SK-N-SH treated with all-trans-retinoic acid at 6 μM for 48 hours (cell line): ENCODE measurements at regions not wholly inside any gene's neighbourhood (a gene's known extent, or its start where the extent isn't known, plus 50 kb on each side); places are given as distances from the start of the nearest gene placed in this dataset.

Experiments
- BACH2 ChIP-seq: fragments of 250-450 bp; sonication (Bioruptor Pico); IDR thresholded peaks from 2 replicates; pipeline ENCODE4 v1.9.0; 2021; ENCODE audit warnings: mild to moderate bottlenecking, borderline replicate concordance
- CSRNP3 ChIP-seq: fragments of 250-450 bp; sonication (Bioruptor Pico); IDR thresholded peaks from 2 replicates; pipeline ENCODE4 v1.5.1; 2021; ENCODE audit warnings: mild to moderate bottlenecking, moderate library complexity
- ESRRG ChIP-seq: fragments of 250-450 bp; sonication (Bioruptor Pico); IDR thresholded peaks from 2 replicates; pipeline ENCODE4 v1.6.1; 2021; ENCODE audit warnings: mild to moderate bottlenecking
- GLIS3 ChIP-seq: fragments of 250-450 bp; sonication (Bioruptor Pico); IDR thresholded peaks from 2 replicates; pipeline ENCODE4 v1.5.0; 2020; ENCODE audit warnings: mild to moderate bottlenecking, moderate library complexity
- ISL1 ChIP-seq: fragments of 250-450 bp; sonication (Bioruptor Pico); IDR thresholded peaks from 2 replicates; pipeline ENCODE4 v2.1.2; 2022; ENCODE audit warnings: mild to moderate bottlenecking, moderate library complexity
- PATZ1 ChIP-seq: fragments of 250-450 bp; sonication (Bioruptor Pico); IDR thresholded peaks from 2 replicates; pipeline ENCODE4 v1.8.0; 2020; ENCODE audit warnings: mild to moderate bottlenecking, moderate library complexity, borderline replicate concordance
- POU6F1 ChIP-seq: fragments of 250-450 bp; sonication (Bioruptor Pico); IDR thresholded peaks from 2 replicates; pipeline ENCODE4 v1.8.0; 2021; ENCODE audit warnings: low read depth, mild to moderate bottlenecking, moderate library complexity, borderline replicate concordance
- RARB ChIP-seq: fragments of 250-450 bp; sonication (Bioruptor Pico); IDR thresholded peaks from 2 replicates; pipeline ENCODE4 v1.8.0; 2021; ENCODE audit warnings: mild to moderate bottlenecking, moderate library complexity
- TOX ChIP-seq: fragments of 250-450 bp; sonication (Bioruptor Pico); IDR thresholded peaks from 2 replicates; pipeline ENCODE4 v1.8.0; 2021; ENCODE audit warnings: mild to moderate bottlenecking, moderate library complexity, borderline replicate concordance
- ZFP3 ChIP-seq: fragments of 250-450 bp; sonication (Bioruptor Pico); IDR thresholded peaks from 2 replicates; pipeline ENCODE4 v1.5.0; 2020; ENCODE audit warnings: mild to moderate bottlenecking, moderate library complexity
- ZFP30 ChIP-seq: fragments of 450-650 bp; formaldehyde crosslinking; IDR thresholded peaks from 2 replicates; pipeline ENCODE4 v1.5.0; 2022; ENCODE audit warnings: mild to moderate bottlenecking, moderate library complexity
- ZNF70 ChIP-seq: fragments of 450-650 bp; formaldehyde crosslinking; IDR thresholded peaks from 2 replicates; pipeline ENCODE4 v1.5.0; 2020; ENCODE audit warnings: mild to moderate bottlenecking, moderate library complexity
- TF ChIP-seq, protein P1 (sequence below): fragments of 250-450 bp; sonication (Bioruptor Pico); IDR thresholded peaks from 2 replicates; pipeline ENCODE4 v1.5.1; 2020; ENCODE audit warnings: low read depth, mild to moderate bottlenecking, moderate library complexity
- TF ChIP-seq, protein P2 (sequence below): fragments of 250-450 bp; sonication (Bioruptor Pico); IDR thresholded peaks from 2 replicates; pipeline ENCODE4 v1.5.0; 2020; ENCODE audit warnings: mild to moderate bottlenecking, moderate library complexity

DNA sequence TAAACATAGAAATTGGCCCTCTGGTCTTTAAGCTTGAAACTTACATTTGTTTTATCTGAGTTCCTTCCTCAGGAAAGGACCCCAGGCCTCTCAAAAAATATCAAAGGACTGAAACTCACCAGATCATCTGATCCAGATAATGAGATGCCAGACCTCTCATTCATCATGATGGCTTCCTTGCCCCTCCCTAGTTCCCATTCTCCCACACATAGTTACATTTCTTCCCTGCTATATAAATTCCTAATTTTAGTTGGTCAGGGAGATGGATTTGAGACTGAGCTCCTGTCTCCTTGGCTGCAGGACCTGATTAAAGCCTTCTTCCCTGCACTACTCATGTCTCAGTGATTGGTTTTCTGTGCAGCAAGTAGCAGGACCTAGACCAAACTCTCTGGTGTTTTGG, 119.4 kb upstream of the SPIN1 start:
- TF ChIP-seq CSRNP3 (no peak), GLIS3 (no peak), ISL1 (no peak), ZFP30 (CRISPR knock-in tag) (no peak), RARB (CRISPR knock-in tag) (no peak), ZFP3 (CRISPR knock-in tag) (no peak), TOX (CRISPR knock-in tag) (no peak), BACH2 (CRISPR knock-in tag) (no peak), PATZ1 (CRISPR knock-in tag) (no peak), ESRRG (CRISPR knock-in tag) (no peak), POU6F1 (no peak), ZNF70 (no peak)
- TF ChIP-seq, protein P1, sequence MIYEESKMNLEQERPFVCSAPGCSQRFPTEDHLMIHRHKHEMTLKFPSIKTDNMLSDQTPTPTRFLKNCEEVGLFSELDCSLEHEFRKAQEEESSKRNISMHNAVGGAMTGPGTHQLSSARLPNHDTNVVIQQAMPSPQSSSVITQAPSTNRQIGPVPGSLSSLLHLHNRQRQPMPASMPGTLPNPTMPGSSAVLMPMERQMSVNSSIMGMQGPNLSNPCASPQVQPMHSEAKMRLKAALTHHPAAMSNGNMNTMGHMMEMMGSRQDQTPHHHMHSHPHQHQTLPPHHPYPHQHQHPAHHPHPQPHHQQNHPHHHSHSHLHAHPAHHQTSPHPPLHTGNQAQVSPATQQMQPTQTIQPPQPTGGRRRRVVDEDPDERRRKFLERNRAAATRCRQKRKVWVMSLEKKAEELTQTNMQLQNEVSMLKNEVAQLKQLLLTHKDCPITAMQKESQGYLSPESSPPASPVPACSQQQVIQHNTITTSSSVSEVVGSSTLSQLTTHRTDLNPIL = no peak
- TF ChIP-seq, protein P2, sequence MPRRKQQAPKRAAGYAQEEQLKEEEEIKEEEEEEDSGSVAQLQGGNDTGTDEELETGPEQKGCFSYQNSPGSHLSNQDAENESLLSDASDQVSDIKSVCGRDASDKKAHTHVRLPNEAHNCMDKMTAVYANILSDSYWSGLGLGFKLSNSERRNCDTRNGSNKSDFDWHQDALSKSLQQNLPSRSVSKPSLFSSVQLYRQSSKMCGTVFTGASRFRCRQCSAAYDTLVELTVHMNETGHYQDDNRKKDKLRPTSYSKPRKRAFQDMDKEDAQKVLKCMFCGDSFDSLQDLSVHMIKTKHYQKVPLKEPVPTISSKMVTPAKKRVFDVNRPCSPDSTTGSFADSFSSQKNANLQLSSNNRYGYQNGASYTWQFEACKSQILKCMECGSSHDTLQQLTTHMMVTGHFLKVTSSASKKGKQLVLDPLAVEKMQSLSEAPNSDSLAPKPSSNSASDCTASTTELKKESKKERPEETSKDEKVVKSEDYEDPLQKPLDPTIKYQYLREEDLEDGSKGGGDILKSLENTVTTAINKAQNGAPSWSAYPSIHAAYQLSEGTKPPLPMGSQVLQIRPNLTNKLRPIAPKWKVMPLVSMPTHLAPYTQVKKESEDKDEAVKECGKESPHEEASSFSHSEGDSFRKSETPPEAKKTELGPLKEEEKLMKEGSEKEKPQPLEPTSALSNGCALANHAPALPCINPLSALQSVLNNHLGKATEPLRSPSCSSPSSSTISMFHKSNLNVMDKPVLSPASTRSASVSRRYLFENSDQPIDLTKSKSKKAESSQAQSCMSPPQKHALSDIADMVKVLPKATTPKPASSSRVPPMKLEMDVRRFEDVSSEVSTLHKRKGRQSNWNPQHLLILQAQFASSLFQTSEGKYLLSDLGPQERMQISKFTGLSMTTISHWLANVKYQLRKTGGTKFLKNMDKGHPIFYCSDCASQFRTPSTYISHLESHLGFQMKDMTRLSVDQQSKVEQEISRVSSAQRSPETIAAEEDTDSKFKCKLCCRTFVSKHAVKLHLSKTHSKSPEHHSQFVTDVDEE (CRISPR knock-in tag) = no peak
